ENCODE measurements at regions not wholly inside any gene's neighbourhood (a gene's known extent, or its start where the extent isn't known, plus 50 kb on each side); places are given as distances from the start of the nearest gene placed in this dataset.

- TF ChIP-seq CTCF (conservative IDR thresholded peaks at IDR 0.05; ENCODE audit: low read depth in 2 of 2) (no peak), EZH2phosphoT487 (IDR thresholded peaks at IDR 0.05; ENCODE audit: unreplicated experiment) (no peak), EZH2 (IDR thresholded peaks at IDR 0.05; ENCODE audit: low read depth, unreplicated experiment) (no peak)
- TF ChIP-seq, protein P1, sequence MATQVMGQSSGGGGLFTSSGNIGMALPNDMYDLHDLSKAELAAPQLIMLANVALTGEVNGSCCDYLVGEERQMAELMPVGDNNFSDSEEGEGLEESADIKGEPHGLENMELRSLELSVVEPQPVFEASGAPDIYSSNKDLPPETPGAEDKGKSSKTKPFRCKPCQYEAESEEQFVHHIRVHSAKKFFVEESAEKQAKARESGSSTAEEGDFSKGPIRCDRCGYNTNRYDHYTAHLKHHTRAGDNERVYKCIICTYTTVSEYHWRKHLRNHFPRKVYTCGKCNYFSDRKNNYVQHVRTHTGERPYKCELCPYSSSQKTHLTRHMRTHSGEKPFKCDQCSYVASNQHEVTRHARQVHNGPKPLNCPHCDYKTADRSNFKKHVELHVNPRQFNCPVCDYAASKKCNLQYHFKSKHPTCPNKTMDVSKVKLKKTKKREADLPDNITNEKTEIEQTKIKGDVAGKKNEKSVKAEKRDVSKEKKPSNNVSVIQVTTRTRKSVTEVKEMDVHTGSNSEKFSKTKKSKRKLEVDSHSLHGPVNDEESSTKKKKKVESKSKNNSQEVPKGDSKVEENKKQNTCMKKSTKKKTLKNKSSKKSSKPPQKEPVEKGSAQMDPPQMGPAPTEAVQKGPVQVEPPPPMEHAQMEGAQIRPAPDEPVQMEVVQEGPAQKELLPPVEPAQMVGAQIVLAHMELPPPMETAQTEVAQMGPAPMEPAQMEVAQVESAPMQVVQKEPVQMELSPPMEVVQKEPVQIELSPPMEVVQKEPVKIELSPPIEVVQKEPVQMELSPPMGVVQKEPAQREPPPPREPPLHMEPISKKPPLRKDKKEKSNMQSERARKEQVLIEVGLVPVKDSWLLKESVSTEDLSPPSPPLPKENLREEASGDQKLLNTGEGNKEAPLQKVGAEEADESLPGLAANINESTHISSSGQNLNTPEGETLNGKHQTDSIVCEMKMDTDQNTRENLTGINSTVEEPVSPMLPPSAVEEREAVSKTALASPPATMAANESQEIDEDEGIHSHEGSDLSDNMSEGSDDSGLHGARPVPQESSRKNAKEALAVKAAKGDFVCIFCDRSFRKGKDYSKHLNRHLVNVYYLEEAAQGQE (IDR thresholded peaks at IDR 0.05; ENCODE audit: unreplicated experiment) = no peak
Observed at GRCh38 chr11:101342307-101342706, 212.7 kb upstream of the PGR start.

Measured in GM23338 (cell line).